ENCODE measurements at regions not wholly inside any gene's neighbourhood (a gene's known extent, or its start where the extent isn't known, plus 50 kb on each side); places are given as distances from the start of the nearest gene placed in this dataset.
"Not testable (repeated sequence)": the region's sequence is repeated elsewhere in the genome, so short reads cannot be mapped to it uniquely, and the experiment has no call there.

GRCh38 chr1:83208540-83208939, 790.4 kb downstream of the TTLL7 start:
- DNase-seq, result not testable (repeated sequence)

DNA sequence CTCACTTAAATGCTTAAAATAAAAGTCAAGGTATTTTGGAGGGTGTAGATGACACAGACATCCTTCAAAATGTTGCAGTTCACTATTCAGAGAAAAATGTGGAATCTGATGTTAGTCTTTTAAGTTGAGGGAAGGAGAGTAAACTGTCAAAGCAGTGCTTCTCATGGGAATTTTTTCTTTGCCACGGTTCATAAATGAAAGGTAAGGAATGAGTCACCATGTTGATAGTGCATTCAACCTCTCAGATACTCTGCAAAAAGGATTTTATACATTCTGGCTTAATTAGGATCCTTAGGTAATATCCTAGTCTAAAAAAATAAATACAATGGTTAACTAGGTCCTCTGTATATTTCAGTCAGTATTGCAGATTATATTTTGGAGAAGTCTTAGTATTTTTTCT, 804.3 kb downstream of the TTLL7 start:
- DNase-seq, result not testable (repeated sequence)

- DNase-seq, result not testable (repeated sequence)
Observed at GRCh38 chr1:83182033-83182728, 816.8 kb downstream of the TTLL7 start.

GRCh38 chr1:83180621-83181020, 818.3 kb downstream of the TTLL7 start:
- not testable (repeated sequence) for DNase-seq

- DNase-seq, result not testable (repeated sequence)
Observed at GRCh38 chr1:83167634-83168033, 831.3 kb downstream of the TTLL7 start.

DNA sequence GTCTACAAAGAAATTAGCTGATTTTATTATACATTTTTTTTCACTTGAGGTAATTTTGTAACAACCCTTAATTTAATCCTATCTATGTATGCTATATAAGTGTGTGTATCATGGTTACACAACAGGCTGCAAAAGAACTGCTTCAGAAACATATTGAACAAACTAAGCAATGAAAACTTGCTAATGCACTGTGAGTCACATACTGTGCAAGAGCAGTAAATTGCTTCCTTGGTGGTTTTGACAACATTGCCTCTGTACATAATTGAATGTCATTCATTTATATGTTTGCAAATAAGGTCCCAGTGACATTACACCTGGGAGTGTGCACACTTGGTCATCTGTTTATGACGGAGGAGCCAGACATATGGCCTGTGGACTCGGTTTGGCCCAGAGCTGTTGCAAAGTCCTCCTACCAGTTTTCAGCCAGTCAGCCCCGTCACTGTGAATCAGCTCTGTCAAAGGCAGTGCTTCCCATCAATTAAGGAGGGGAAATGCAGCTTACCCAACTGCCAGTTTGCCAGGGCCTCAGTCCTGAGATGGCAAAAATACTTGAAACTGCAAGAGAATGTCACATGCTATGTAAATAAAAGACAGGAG, 835.0 kb downstream of the TTLL7 start:
- DNase-seq, result peak; percentile 4

- not testable (repeated sequence) for DNase-seq
Observed at GRCh38 chr1:83158924-83159323, 840.0 kb downstream of the TTLL7 start.

- DNase-seq, result not testable (repeated sequence)
Observed at GRCh38 chr1:83154306-83154705, 844.6 kb downstream of the TTLL7 start.

GRCh38 chr1:83151167-83151898, 847.6 kb downstream of the TTLL7 start:
- DNase-seq, result peak; percentile 33

DNA sequence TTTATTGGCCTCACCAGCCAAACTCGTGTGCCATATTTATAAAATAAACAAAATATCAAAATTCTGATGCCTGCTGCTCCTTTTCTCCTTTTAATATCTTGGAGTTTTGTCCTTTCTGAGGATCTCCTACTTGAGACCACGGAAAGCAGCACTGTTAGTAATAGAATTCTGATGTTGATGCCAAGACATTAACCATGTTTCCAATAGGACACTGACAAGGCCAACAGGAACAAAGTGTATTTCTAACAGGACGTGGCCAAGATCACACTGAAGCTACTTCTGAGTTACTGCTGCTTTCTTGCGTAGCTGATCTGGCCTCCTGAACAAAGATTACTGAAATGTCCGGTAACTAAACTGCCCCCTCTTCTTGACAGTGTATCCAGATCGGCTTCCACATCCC, 848.5 kb downstream of the TTLL7 start:
- not testable (repeated sequence) for DNase-seq

DNA sequence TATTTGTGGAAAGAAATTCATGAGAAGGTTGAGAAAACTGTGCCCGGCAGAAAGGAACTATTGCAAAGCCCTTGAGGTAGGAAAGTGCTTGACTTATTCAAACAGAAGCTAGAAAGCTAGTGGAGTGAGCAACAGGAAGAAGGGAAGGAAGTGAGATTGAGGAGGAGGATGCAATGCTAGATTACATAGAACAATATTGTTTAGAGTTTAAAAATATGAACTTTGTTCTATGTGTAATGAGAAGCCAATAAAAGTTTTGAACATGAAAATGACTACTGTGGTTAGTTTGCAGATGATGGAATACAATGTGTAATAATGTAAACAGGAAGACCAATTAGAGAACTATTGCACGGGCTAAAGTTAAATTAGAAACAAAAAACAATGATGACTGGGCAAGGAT, 853.1 kb downstream of the TTLL7 start:
- DNase-seq, result not testable (repeated sequence)

DNA sequence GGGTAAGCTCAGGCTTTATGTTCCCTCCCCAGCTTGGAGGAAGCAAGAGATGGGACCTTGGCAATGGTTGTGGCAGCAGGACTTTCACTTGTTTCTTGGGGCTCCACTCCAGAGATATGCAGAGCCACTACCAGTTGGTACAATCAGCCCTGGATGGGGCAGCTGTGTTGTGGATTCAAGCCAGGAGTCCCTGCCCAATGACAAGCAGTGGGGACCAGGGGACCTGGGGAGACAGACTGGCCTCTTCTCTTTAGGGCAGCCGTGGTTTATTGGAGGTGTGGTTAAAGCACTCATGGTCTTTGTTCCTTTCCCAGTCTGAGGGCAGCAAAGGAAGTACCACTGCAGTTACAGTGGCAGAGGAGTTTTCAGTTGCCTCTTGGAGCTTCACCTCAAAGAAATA, 856.1 kb downstream of the TTLL7 start:
- DNase-seq, result not testable (repeated sequence)

DNA sequence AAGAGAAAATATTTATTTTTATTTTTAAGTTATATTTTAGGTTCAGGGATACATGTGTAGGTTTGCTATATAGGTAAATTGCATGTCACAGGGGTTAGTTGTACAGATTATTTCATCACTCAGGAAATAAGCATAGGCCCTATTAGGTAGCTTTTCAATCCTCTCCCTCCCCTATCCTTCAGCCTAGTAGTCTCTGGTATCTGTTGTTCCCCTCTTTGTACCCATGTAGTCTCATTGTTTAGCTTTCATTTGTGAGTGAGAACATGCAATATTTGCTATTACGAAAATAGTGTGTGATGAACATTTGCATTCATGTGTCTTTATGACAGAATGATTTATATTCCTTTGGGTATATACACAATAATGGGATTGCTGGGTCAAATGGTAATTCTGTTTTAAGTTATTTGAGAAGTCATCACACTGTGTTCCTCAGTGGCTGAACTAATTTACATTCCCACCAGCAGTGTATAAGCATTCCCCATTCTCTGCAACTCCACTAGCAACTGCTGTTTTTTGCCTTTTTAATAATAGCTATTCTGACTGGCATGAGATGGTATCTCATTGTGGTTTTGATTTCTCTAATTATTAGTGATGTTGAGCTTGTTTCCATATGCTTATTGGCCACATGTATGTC, 863.3 kb downstream of the TTLL7 start:
- not testable (repeated sequence) for DNase-seq

- DNase-seq, result not testable (repeated sequence)
Observed at GRCh38 chr1:83134322-83135014, 864.5 kb downstream of the TTLL7 start.

DNA sequence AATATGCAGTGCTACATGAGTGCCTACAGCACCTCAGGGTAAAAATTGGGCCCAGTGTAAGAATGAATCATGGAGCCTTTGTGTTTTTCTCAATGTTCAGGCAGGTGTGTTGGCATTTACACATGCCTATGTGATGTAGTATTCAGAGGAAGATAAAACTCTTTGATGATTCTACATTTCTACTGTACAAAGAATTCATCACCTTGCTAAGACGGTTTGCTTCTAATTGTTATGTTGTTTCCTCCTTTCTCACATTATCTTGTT, 867.3 kb downstream of the TTLL7 start:
- DNase-seq, result no peak

DNA sequence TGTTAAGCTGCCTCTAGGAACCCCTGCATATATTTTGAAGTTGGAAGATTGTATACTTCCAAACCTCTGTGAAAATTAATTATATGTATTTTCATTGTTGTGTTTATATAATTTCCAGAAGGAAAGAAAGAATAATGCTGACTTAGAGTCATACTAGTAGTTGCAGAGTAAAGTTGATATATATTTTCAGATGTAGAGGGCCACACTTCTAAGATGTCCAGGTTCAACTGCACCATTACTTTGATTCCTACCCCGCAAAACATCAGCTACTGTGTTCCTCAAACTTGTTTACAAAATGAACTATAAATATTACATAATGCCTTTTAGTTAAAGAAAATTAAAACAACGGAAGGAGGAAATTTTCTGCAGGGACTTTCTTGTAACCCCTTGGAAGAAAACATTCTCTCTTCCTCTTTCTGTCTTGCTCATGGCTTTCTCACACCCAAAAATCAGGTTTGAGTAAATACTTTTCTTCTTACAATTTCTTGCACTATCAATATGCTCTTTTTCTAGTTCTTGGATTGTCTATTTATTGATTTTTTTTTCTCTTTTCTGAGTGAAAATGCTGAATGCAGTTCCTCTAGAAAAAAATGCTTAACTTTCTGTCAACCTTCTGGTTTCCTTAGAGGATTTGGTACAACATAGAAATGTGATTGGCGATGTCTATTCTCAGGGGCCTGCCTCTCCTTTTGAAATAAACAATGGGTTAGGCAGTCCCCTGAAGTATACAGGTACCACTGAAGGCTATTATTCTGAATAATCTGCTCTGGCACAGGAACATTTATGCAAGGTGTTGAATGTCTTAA, 867.8 kb downstream of the TTLL7 start:
- DNase-seq, result no peak

DNA sequence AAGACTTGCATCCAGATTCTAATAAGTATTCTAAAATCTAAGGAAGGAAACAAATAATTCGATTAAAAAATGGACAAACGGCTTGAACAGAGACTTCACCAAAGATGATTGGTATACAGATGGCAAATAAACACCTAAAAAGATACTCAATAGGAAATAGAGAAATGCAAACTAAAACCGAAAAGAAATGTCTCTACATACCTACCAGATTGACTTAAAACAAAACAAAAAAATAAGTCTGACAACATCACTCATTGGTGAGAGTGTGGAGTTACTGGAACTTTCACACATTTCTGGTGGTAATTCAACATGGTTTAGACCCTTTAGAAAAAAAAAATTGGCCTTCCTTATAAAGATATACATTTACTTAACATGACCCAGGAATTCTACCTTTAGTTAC, 869.8 kb downstream of the TTLL7 start:
- no peak for DNase-seq

GRCh38 chr1:83125456-83125855, 873.5 kb downstream of the TTLL7 start:
- no peak for DNase-seq

DNA sequence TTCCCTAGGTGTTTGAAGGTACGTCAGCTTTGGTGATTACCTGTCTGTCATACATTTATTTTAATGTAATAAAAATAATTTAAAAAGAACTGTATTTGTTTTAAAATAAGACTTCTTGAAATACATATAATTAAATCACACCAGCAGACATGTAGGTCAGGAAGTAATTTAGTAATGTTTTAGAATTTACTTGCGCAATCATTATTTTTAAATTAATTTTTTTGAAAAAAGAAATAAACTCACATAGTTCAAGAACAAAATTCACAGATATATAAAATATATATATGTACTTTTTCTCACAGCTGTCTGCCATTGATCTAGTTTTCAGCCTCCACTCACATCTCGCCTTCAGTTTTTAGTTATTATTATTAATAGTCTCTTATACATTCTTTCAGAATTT, 875.9 kb downstream of the TTLL7 start:
- DNase-seq, result no peak

DNA sequence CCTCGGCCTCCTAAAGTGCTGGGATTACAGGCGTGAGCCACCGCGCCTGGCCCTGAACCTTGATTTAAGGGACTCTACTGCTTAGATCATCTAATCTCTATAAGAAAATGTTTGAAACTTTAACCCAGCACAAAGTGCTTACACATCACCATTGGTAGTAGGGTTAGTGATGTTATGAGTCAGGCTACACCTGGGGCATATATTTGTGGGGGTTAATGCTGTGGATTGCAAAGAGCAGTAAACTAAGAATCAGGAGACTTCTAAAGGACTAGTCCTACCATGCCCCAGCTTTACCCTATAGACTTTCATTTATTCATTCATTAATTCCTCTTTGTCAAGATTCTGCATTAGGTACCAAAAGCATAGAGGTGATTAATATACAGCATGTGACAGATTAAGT, 880.5 kb downstream of the TTLL7 start:
- no peak for DNase-seq

- DNase-seq, result not testable (repeated sequence)
Observed at GRCh38 chr1:83117030-83117429, 881.9 kb downstream of the TTLL7 start.

- no peak for DNase-seq
Observed at GRCh38 chr1:83115785-83116184, 883.1 kb downstream of the TTLL7 start.
